Choroid plexus epithelial cell (primary cell): ENCODE measurements at regions not wholly inside any gene's neighbourhood (a gene's known extent, or its start where the extent isn't known, plus 50 kb on each side); places are given as distances from the start of the nearest gene placed in this dataset.

ENCODE experiments used
- DNase-seq: peaks from one replicate; pipeline ENCODE4 v3.0.0-alpha.2; 2010; ENCODE audit warnings: low read depth
- H3K4me3 ChIP-seq: 2 replicates; pipeline ENCODE4 v1.5.1; 2011; ENCODE audit warnings: low read depth, mild to moderate bottlenecking, control low read depth, low read length, moderate library complexity
- TF ChIP-seq, protein P1 (sequence below): conservative IDR thresholded peaks from 2 replicates; pipeline ENCODE4 v1.5.1; 2011; ENCODE audit warnings: low read depth, mild to moderate bottlenecking, control low read depth, inconsistent platforms, low read length, moderate library complexity

DNA sequence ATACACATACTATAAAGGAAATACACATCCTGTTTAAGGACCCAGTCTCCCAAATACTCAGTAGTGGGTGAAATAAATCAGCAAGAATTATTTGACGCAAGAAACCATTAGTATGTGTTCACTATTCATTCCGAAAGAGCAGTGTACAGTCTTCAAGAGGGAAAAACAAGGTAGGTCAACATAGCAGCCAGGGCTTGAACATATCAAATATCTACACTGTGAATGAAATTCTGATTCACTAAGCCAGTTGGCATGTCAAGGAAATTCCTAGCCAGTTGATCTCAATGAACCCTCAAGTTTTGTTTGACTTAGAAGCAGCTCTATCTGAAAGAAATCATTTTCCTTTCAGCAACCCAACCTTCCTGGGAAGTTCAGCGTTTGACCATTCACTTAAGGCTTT lies 99.0 kb downstream of the CNTN3 start:
- TF ChIP-seq, protein P1, sequence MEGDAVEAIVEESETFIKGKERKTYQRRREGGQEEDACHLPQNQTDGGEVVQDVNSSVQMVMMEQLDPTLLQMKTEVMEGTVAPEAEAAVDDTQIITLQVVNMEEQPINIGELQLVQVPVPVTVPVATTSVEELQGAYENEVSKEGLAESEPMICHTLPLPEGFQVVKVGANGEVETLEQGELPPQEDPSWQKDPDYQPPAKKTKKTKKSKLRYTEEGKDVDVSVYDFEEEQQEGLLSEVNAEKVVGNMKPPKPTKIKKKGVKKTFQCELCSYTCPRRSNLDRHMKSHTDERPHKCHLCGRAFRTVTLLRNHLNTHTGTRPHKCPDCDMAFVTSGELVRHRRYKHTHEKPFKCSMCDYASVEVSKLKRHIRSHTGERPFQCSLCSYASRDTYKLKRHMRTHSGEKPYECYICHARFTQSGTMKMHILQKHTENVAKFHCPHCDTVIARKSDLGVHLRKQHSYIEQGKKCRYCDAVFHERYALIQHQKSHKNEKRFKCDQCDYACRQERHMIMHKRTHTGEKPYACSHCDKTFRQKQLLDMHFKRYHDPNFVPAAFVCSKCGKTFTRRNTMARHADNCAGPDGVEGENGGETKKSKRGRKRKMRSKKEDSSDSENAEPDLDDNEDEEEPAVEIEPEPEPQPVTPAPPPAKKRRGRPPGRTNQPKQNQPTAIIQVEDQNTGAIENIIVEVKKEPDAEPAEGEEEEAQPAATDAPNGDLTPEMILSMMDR = no peak
- H3K4me3 ChIP-seq = no peak overlapping the region
- DNase-seq = peak; percentile 43

DNA sequence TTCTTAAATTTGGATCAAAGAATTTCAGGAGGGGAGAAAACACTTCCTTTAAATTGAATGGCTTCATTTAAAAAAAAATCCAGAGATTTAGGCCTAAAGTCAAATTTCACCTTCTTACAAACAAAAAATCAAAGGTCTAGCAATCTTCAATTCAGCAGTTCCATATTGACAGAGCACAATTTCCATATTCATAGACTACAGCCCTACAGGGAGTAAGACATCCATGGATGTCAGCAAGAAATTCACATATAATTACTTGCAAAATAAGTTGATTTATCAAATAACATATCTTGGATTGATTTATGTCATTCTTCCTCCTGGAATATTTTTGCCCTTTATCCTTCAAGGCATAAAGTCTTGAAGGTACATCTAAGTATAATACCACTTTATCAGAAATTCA lies 103.4 kb downstream of the CNTN3 start:
- no peak overlapping the region for H3K4me3 ChIP-seq
- TF ChIP-seq, protein P1 = no peak
- DNase-seq = no peak

DNA sequence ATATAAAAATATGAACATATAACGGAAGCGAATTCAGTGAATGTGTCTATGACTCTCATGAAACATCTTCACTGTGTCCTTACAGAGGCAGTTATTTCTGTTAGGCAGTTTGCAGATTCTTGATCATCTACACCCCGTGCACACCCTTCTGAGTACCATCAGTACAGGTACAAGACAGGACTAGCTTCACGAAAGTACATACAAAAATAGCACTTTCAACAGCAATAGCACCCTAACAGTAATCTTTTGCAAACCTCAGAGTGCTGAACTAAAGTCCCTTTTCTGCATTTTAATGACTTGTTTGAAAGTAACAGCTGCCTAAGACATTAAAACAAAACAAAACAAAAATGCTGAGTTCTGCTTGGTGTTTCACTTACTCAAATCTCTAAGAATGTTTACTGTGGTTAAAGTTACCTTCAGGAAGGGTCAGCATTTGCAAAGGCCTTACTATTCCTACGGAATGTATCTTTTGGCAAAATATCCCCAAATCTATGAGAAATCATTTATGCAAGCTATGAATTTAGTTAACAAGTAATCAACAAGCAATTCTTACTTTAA lies 104.1 kb downstream of the CNTN3 start:
- TF ChIP-seq, protein P1 = no peak
- no peak overlapping the region for H3K4me3 ChIP-seq
- no peak for DNase-seq

DNA sequence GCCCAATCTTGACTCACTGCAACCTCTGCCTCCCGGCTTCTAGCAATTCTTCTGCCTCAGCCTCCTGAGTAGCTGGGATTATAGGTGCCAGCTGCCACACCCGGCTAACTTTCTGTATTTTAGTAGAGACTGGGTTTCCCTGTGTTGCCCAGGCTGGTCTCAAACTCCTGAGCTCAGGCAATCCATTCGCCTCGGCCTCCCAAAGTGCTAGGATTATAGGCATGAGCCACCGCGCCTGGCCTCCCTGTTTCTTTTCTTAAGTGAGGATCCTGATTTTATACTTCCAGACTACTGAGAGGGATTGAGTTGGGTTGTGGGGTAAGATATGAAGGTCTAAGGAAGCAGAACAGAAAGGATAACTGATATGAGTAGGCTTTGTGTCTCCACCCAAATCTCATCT lies 106.8 kb downstream of the CNTN3 start:
- TF ChIP-seq, protein P1 = no peak
- no peak for DNase-seq
- H3K4me3 ChIP-seq = no peak overlapping the region

- no peak for DNase-seq
- TF ChIP-seq, protein P1 = no peak
- no peak overlapping the region for H3K4me3 ChIP-seq
Measured at GRCh38 chr3:74506246-74506645, 108.2 kb downstream of the CNTN3 start.

DNA sequence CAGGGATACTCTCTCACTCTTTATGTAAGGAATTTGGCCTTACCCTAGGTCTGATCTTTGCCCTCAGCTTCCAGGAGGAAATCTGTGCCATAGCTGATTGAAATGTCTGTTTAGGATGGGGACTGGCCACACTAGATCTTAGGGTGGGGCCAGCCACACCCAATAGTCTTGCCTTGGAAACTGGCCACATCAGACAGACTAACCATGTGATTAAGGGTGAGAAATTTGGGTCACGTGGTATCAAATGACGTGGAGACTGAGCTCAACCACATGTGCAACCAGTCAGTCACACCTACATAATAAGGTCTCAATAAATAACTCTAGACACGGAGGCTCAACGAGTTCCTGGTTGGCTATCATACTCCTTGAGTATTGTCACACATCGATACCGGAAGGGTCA lies 113.5 kb downstream of the CNTN3 start:
- no peak overlapping the region for H3K4me3 ChIP-seq
- TF ChIP-seq, protein P1 = no peak
- DNase-seq = no peak

- peak; percentile 9 for DNase-seq
- TF ChIP-seq, protein P1 = no peak
- no peak overlapping the region for H3K4me3 ChIP-seq
Measured at GRCh38 chr3:74500257-74500656, 114.2 kb downstream of the CNTN3 start.
